ENCODE measurements at regions not wholly inside any gene's neighbourhood (a gene's known extent, or its start where the extent isn't known, plus 50 kb on each side); places are given as distances from the start of the nearest gene placed in this dataset.

- POLR2A ChIA-PET, result no interaction called here
- intact Hi-C loops (cut with DNase I, micrococcal nuclease), result no loop called here
- DNase-seq (no peak), ATAC-seq (ENCODE audit: poor library complexity) (no peak)
- no peak overlapping the region for H3K4me3 ChIP-seq (ENCODE audit: low read length)
- H3K27me3 Mint-ChIP-seq, result no peaks in the 10 kb centered on the region
- H3K4me1 ChIP-seq (ENCODE audit: insufficient read depth, low read length), result no peaks in the 10 kb centered on the region
- no peaks in the 10 kb centered on the region for H3K36me3 ChIP-seq (ENCODE audit: insufficient read depth, low read length)
- no peak overlapping the region for H3K27ac ChIP-seq (ENCODE audit: low read depth in 1 of 2, low read length in 2 of 2)
- CTCF ChIA-PET, result no interaction called here
- TF ChIP-seq, protein P1, sequence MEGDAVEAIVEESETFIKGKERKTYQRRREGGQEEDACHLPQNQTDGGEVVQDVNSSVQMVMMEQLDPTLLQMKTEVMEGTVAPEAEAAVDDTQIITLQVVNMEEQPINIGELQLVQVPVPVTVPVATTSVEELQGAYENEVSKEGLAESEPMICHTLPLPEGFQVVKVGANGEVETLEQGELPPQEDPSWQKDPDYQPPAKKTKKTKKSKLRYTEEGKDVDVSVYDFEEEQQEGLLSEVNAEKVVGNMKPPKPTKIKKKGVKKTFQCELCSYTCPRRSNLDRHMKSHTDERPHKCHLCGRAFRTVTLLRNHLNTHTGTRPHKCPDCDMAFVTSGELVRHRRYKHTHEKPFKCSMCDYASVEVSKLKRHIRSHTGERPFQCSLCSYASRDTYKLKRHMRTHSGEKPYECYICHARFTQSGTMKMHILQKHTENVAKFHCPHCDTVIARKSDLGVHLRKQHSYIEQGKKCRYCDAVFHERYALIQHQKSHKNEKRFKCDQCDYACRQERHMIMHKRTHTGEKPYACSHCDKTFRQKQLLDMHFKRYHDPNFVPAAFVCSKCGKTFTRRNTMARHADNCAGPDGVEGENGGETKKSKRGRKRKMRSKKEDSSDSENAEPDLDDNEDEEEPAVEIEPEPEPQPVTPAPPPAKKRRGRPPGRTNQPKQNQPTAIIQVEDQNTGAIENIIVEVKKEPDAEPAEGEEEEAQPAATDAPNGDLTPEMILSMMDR (IDR thresholded peaks at IDR 0.05), result no peak
- no peaks in the 10 kb centered on the region for H3K27me3 ChIP-seq (ENCODE audit: control insufficient read depth in 1 of 2, insufficient read depth in 2 of 2, low read length in 2 of 2)
- peaks cover 11% of the 10 kb centered on the region for H3K4me1 Mint-ChIP-seq (ENCODE audit: low read depth)
- no peaks in the 10 kb centered on the region for H3K36me3 Mint-ChIP-seq (ENCODE audit: low read depth)
- H3K27ac Mint-ChIP-seq, result no peak overlapping the region
- H3K9me3 ChIP-seq (ENCODE audit: control insufficient read depth in 1 of 2, insufficient read depth in 1 of 2, low read length in 2 of 2), result no peaks in the 10 kb centered on the region
- H3K4me3 Mint-ChIP-seq, result no peak overlapping the region
- no peaks in the 10 kb centered on the region for H3K9me3 Mint-ChIP-seq
Observed at GRCh38 chr1:83639785-83640184, 359.1 kb downstream of the TTLL7 start.

DNA sequence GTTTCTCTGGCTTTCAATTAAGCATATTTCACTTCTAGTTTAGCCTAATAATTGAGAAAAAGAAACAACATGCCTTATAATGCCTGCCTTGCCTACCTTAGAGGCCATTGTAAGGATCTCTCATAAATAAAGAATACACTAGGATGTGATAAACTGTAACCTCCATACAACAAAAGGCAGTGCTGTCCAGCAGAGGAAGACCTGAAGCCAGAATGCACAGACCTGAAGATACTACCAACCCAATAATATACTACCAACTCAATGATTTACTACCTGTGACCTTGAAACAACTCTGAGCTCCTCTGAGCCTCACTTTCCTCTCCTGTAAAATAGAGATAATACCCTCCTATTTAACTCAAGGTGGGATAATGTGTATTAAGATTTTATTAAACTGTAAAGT lies 361.3 kb downstream of the TTLL7 start:
- peaks cover 11% of the 10 kb centered on the region for H3K4me1 Mint-ChIP-seq (ENCODE audit: low read depth)
- no peaks in the 10 kb centered on the region for H3K36me3 Mint-ChIP-seq (ENCODE audit: low read depth)
- no peak overlapping the region for H3K27ac Mint-ChIP-seq
- intact Hi-C loops (cut with DNase I, micrococcal nuclease), result no loop called here
- no peaks in the 10 kb centered on the region for H3K27me3 Mint-ChIP-seq
- no peaks in the 10 kb centered on the region for H3K9me3 ChIP-seq (ENCODE audit: control insufficient read depth in 1 of 2, insufficient read depth in 1 of 2, low read length in 2 of 2)
- POLR2A ChIA-PET, result no interaction called here
- no peak for DNase-seq
- no peak overlapping the region for H3K4me3 Mint-ChIP-seq
- H3K27ac ChIP-seq (ENCODE audit: low read depth in 1 of 2, low read length in 2 of 2), result no peak overlapping the region
- no peak for ATAC-seq (ENCODE audit: poor library complexity)
- no peak overlapping the region for H3K4me3 ChIP-seq (ENCODE audit: low read length)
- no peaks in the 10 kb centered on the region for H3K4me1 ChIP-seq (ENCODE audit: insufficient read depth, low read length)
- H3K36me3 ChIP-seq (ENCODE audit: insufficient read depth, low read length), result no peaks in the 10 kb centered on the region
- H3K9me3 Mint-ChIP-seq, result no peaks in the 10 kb centered on the region
- CTCF ChIA-PET, result no interaction called here
- no peaks in the 10 kb centered on the region for H3K27me3 ChIP-seq (ENCODE audit: control insufficient read depth in 1 of 2, insufficient read depth in 2 of 2, low read length in 2 of 2)
- TF ChIP-seq, protein P1 (IDR thresholded peaks at IDR 0.05), result no peak

DNA sequence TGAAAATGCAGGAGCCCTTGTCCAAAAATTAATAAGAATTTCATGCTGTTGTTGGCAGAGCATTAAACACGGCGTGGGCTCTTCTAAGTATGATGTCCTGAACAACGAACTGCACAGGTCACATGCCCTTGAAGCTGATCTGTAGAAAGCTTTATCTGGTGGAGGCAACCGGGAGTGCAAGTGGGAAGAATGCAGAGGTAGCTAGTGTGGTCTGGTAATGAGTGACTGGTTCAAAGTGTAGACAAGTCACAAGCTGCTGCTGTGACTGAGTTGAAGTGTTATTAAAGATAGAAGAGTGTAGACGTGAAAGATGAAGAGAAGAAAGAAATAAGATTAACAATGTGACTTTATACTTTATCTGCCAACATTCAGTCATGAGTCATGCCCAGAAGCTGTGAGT lies 361.9 kb downstream of the TTLL7 start:
- Histone ChIP-seq H3K36me3 (ENCODE audit: insufficient read depth, low read length) (no peaks in the 10 kb centered on the region), H3K4me1 (ENCODE audit: insufficient read depth, low read length) (no peaks in the 10 kb centered on the region), H3K4me3 (ENCODE audit: low read length) (no peak overlapping the region), H3K27me3 (ENCODE audit: control insufficient read depth in 1 of 2, insufficient read depth in 2 of 2, low read length in 2 of 2) (no peaks in the 10 kb centered on the region), H3K27ac (ENCODE audit: low read depth in 1 of 2, low read length in 2 of 2) (no peak overlapping the region), H3K9me3 (ENCODE audit: control insufficient read depth in 1 of 2, insufficient read depth in 1 of 2, low read length in 2 of 2) (no peaks in the 10 kb centered on the region)
- no peak for DNase-seq
- ChIA-PET POLR2A (no interaction called here), CTCF (no interaction called here)
- intact Hi-C loops (cut with DNase I, micrococcal nuclease), result no loop called here
- H3K4me1 Mint-ChIP-seq (ENCODE audit: low read depth), result peaks cover 8% of the 10 kb centered on the region
- no peak for ATAC-seq (ENCODE audit: poor library complexity)
- H3K27ac Mint-ChIP-seq, result no peak overlapping the region
- no peaks in the 10 kb centered on the region for H3K9me3 Mint-ChIP-seq
- H3K36me3 Mint-ChIP-seq (ENCODE audit: low read depth), result no peaks in the 10 kb centered on the region
- TF ChIP-seq, protein P1 (IDR thresholded peaks at IDR 0.05), result no peak
- no peak overlapping the region for H3K4me3 Mint-ChIP-seq
- H3K27me3 Mint-ChIP-seq, result no peaks in the 10 kb centered on the region
